GM10266 (cell line): ENCODE measurements at regions not wholly inside any gene's neighbourhood (a gene's known extent, or its start where the extent isn't known, plus 50 kb on each side); places are given as distances from the start of the nearest gene placed in this dataset.

ENCODE experiments used
- DNase-seq: peaks from one replicate; pipeline ENCODE4 v3.0.0; 2012; ENCODE audit errors: extremely low spot score
- CTCF ChIP-seq: IDR thresholded peaks from 2 replicates; pipeline ENCODE4 v1.5.1; 2012; ENCODE audit warnings: mild to moderate bottlenecking, low read depth; ENCODE audit not compliant: control insufficient read depth, insufficient read depth; ENCODE audit errors: missing control alignments

DNA sequence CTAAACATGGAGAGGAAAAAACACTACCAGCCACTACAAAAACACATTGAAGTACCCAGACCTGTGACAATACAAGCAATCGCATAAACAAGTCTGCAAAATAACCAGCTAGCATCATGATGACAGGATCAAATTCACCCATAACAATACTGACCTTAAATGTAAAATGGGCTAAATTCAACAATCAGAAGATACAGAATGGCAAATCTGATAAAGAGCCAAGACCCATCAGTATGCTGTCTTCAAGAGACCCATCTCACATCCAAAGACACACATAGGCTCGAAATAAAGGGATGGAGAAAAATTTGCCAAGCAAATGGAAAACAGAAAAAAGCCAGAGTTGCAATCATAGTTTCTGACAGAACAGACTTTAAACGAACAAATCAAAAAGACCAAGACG is 294.4 kb downstream of the MEF2C start:
- no peak for DNase-seq
- TF ChIP-seq CTCF: no peak

DNA sequence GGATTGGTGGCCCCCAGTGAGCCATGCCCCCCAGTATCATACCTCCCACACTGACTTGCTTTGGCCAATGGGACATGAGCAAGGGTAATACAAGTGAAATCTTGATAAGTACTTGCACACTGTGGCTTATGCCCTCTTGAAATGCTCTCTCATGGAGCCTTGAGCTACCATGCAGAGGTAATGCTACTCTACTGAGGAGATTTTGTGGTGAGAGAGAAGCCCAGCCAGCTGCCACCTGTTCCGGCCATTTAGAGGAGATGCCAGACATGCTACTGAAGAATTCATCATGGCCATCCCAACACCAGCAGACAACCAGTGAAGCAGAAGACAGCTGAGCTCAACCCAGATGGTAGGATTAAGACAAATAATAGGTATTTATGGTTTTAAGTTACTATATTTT is 299.5 kb downstream of the MEF2C start:
- no peak for TF ChIP-seq CTCF
- DNase-seq: no peak

DNA sequence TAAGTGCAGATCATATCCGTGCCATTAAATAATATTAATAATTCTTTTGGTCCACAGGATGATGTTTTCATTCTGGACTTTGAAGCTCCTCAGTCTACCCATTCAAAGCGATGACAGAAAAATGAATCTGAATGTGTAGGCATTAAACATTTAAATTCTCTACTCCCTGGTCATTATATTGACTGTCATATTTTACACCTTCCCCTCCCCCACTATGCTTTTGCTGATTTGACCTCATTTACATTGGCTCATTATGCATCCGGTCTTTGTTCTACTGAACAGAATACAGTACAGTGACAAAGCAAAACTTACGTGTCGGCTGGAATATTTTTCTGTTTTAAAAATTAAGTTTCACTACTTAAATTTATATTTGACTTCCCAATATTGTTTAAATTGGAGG is 289.7 kb upstream of the TMEM161B start:
- TF ChIP-seq CTCF: no peak
- DNase-seq: no peak

GRCh38 chr5:88557881-88558280 is 289.2 kb upstream of the TMEM161B start:
- no peak for TF ChIP-seq CTCF

DNA sequence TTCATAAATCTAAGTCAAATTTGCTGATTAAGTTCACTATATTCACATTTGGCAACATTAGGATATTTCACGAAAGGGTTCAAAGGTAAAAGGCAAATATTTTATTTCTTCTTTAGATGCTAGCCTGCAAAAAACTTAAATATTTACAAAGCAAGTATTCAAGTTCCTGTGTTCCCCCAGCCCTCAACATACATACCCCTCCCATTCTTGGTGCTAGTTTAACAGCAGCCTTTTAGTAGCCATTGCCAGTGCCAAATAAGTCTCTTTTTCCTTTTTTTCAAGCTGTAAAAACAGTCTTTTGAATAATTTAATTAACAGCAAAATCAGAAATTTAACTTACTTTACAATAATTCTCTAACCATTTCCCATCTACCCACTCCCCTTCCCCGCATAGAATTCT is 288.5 kb upstream of the TMEM161B start:
- TF ChIP-seq CTCF: no peak
- no peak for DNase-seq

More at GRCh38 chr5:88557881-88558280, 289.2 kb upstream of the TMEM161B start:
- no peak for DNase-seq

DNA sequence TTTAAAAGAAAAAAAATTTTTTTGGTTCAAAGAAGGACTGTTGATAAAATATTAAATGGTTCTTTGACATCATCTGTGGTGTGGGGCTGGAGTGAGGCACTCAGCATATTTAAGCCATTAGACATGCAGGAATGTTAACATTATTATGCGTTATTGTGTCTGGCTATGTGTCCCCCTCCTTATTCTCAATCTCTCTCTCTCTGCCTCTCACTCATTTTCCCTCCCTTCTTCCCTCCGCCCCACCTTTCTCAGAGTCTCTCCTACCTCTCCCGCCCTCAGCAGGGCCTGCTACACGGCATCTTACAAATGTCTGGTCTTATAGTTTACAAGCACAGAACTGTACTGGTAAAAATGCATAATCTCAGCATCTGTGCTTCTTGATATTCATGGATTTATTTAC is 287.8 kb upstream of the TMEM161B start:
- DNase-seq: no peak
- TF ChIP-seq CTCF: no peak

DNA sequence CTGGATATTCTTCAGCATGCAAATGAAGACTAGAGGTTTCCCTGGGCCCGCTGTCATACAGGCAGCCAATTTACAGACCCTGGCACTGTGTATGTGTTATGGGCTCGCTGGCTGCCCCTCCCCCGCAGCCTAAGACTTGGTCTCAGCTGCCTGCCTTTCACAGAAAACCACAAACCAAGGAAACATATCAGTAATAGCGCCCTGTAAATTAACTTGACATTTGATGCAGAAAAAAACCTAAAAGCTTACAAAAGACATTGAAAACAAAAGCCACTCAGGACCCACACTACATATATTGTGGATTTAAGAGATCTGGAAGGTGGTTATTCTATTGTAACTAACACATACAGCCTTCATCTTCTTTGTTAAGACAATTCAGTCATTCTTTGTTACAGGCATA is 287.0 kb upstream of the TMEM161B start:
- DNase-seq: no peak
- no peak for TF ChIP-seq CTCF
